ENCODE measurements at regions not wholly inside any gene's neighbourhood (a gene's known extent, or its start where the extent isn't known, plus 50 kb on each side); places are given as distances from the start of the nearest gene placed in this dataset.
A peak's percentile ranks its signal among the peaks of the same experiment; 100 is the strongest.
"Not testable (repeated sequence)": the region's sequence is repeated elsewhere in the genome, so short reads cannot be mapped to it uniquely, and the experiment has no call there.

DNA sequence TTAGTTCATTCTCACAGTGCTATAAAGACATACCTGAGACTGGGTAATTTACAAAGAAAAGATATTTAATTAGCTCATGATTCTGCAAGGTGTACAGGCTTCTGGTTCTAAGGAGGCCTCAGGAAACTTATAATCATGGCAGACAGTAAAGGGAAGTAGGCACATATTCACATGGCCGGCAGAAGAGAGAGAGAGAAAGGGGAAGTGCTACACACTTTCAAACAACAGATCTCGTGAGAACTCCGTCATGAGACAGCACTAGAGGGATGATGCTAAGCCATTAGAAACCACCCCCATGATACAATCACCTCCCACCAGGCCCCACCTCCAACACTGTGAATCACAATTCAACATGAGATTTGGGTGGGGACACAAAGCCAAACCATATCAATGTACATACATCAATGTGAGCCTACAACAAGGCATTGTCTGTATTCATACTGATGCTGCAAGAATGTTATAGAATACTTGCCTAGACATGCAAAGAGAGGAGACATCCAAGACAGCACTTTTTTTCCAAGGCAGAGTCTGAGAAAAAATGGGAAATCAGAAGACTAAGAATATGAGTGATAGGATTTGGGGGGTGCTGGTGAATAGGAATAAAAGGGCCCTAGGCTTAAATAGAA lies 114.8 kb upstream of the XYLT1 start:
- no peak for DNase-seq (ENCODE audit: low read depth)

GRCh38 chr16:17578981-17579874 lies 108.5 kb upstream of the XYLT1 start:
- peak; percentile 74 for DNase-seq (ENCODE audit: low read depth)

- DNase-seq (ENCODE audit: low read depth), result no peak
Measured at GRCh38 chr16:17574256-17574655, 103.5 kb upstream of the XYLT1 start.

DNA sequence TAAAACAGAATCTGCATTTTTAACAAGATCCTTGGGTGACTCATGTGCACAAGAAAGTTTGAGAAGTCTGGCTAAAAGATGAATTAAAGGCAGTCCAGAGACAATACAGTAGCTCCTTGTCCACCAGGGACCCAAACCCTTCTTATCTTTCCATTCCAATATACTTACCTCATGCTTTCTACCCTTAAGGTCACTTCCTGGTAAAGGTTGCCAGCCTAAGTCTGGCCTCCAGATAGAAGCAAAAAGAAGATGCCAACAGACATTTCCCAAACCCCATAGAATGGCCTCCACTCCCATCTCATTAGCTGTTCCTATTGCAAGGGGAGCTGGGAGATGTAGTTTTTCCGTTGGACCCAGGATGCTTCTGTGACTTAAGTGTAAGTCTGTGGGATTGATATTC lies 101.4 kb upstream of the XYLT1 start:
- DNase-seq (ENCODE audit: low read depth), result no peak

GRCh38 chr16:17571499-17572093 lies 100.8 kb upstream of the XYLT1 start:
- no peak for DNase-seq (ENCODE audit: low read depth)

- DNase-seq (ENCODE audit: low read depth), result no peak
Measured at GRCh38 chr16:17568239-17568638, 97.5 kb upstream of the XYLT1 start.

DNA sequence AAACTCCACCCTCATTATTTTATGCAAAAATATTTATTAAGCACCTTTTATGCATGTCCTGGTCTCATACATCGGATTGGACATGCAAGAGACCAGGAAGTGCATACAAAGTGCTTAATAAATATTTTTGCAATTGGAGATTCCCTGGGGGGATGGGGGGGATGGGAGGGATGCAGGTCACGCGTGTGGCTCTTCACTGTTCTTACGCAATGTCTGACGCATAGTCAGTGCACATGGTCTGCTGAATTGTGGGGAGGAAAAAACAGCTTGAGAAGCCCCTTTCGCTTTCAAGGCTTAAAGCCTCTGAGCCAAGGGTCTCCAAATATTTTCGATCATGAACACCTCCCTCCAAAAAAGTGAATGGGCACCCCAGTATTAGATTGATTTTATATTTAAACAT lies 96.7 kb upstream of the XYLT1 start:
- no peak for DNase-seq (ENCODE audit: low read depth)

DNA sequence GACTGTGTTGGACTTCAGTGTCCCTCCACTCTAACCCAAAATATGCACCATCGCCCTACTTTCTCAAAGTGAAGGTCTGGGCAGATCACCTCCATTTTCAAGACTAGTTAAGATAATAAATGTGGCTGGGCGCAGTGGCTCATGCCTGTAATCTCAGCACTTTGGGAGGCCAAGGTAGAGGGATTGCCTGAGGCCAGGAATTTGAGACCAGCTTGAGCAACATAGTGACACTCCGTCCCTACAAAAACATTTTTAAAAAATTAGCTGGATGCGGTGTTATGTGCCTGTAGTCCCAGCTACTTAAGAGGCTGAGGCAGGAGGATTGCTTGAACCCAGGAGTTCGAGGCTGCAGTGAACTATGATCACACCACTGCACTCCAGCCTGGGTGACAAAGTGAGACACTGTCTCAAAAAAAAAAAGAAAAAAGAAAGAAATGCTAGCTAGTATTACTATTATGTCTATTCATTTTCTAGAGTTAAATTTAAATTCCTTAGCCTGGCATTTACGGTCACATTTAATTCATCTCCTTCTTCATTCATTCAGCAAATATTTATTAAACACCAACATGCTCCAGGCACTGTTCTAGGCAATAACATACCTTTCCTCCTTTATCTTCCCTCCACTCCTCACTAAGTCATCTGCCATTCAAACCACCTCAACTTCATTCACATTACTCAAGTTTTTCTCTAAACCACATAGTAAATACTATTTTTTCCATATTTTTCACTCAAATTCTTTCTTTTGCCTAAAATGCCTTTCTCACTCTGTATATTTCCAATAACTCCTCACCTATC lies 96.1 kb upstream of the XYLT1 start:
- no peak for DNase-seq (ENCODE audit: low read depth)

- DNase-seq (ENCODE audit: low read depth), result no peak
Measured at GRCh38 chr16:17566075-17566474, 95.3 kb upstream of the XYLT1 start.

DNA sequence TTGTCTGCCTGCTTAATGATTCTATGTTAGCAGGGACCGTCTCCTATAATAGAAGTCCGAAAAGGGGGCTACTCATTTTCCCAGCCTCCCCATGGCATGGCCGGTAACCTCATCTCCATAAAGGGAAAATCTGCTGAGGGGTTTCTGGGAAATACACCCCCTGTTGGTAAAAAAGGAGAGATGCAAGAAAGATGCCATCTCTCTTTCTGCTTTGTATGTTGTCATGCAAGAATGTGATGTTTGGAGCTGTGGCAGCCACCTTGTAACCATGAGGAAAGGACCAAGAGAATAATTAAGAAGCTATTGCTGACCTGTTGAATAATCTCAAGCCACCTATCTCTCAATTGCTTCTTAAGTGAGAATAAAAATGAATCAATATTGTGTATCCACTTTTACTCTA lies 94.8 kb upstream of the XYLT1 start:
- no peak for DNase-seq (ENCODE audit: low read depth)

- no peak for DNase-seq (ENCODE audit: low read depth)
Measured at GRCh38 chr16:17564856-17565255, 94.1 kb upstream of the XYLT1 start.

- DNase-seq (ENCODE audit: low read depth), result no peak
Measured at GRCh38 chr16:17563323-17564091, 92.7 kb upstream of the XYLT1 start.

GRCh38 chr16:17561056-17561455 lies 90.3 kb upstream of the XYLT1 start:
- DNase-seq (ENCODE audit: low read depth), result no peak

GRCh38 chr16:17560548-17560947 lies 89.8 kb upstream of the XYLT1 start:
- DNase-seq (ENCODE audit: low read depth), result no peak

DNA sequence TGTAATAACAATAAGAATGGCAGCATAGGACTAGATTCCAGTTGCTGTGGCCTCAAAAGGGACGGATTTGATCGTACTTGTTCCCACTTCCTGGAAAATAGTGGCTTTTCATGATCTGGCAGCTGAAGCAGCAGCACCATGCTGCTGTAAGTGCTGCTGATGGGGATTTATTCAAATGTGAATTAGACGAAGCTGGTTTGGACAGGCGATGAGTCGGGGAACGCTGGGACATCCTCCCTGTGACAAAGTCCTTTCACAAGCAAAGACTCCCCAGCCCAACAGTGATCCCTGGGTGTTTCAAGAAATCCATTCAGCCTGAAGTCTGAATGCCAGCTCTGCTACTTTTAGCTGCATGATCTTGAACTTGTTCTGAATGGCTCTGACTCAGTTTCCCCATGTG lies 88.6 kb upstream of the XYLT1 start:
- no peak for DNase-seq (ENCODE audit: low read depth)

DNA sequence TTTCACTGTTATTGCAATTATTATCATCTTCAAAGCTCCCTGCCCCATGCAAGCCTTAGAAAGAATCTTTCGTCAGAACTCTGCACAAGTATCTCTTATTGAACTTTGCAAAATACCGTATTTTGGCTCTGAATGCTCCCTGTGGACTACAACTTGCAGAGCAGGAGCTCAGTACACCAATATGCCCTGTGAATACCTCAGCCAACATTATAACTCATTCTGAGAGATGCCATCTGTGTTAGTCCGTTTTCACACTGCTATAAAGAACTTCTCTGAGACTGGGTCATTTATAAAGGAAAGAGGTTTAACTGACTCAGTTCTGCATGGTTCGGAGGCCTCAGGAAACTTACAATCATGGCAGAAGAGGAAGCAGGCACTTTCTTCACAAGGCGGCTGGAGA lies 87.2 kb upstream of the XYLT1 start:
- DNase-seq (ENCODE audit: low read depth), result no peak

DNA sequence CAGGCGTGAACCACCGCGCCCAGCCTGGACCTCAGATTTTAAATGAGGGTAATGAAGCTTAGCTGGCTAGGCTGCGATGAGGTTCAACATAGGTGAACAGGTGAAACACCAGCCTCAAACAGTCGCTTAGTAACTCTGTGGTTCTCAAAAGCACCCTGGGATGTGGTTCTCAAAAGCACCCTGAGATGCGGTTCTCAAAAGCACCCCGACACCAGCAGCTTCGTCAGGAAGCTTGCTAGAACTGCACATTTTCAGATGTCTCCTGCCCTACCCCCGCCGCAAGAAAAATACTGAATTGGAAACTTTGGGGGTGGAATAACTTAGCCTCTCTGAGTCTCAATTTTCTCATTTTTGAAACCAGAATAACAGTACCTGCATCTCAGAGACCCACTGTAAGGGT lies 86.7 kb upstream of the XYLT1 start:
- no peak for DNase-seq (ENCODE audit: low read depth)

GRCh38 chr16:17556276-17557052 lies 85.7 kb upstream of the XYLT1 start:
- DNase-seq (ENCODE audit: low read depth), result no peak

- DNase-seq (ENCODE audit: low read depth), result peak; percentile 69
Measured at GRCh38 chr16:17555176-17555575, 84.4 kb upstream of the XYLT1 start.

DNA sequence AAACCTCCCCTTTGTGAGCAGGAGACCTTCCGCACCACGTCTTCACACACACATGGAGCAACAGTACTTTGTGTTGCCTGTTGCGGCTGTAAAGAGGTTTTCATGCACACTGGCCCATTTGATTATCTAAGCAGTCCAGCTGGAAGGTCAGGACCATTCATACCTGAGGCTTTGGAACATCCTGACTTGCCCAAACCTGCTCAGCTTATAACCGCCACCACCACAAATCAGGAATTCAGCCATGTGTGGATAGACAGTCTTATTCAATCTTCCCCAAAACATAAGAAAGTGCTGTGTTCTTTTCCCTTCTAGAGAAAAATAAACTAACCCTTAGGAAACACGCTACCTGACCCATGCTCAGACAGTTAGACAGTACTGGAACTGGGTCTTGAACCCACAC lies 81.6 kb upstream of the XYLT1 start:
- DNase-seq (ENCODE audit: low read depth), result no peak

- not testable (repeated sequence) for DNase-seq (ENCODE audit: low read depth)
Measured at GRCh38 chr16:17551682-17552081, 80.9 kb upstream of the XYLT1 start.
